ENCODE measurements at regions not wholly inside any gene's neighbourhood (a gene's known extent, or its start where the extent isn't known, plus 50 kb on each side); places are given as distances from the start of the nearest gene placed in this dataset.

- H3K27ac ChIP-seq (ENCODE audit: low read depth, low read length), result no peak overlapping the region
- no peaks in the 10 kb centered on the region for H3K4me1 ChIP-seq (ENCODE audit: insufficient read depth, low read length)
- Mint-ChIP-seq H3K36me3 (no peaks in the 10 kb centered on the region), H3K4me1 (no peaks in the 10 kb centered on the region), H3K27ac (no peak overlapping the region), H3K9me3 (peaks cover 0 to 14% (median 2%) of the 10 kb centered on the region in 5 donors), H3K27me3 (no peaks in the 10 kb centered on the region), H3K4me3 (no peak overlapping the region)
- H3K4me3 ChIP-seq (ENCODE audit: low read length), result no peak overlapping the region
- H3K9me3 ChIP-seq (ENCODE audit: low read length), result no peaks in the 10 kb centered on the region
- no peak for DNase-seq
- no peaks in the 10 kb centered on the region for H3K36me3 ChIP-seq (ENCODE audit: insufficient read depth, low read length)
- ChIA-PET POLR2A (no interaction called here), CTCF (no interaction called here)
- H3K27me3 ChIP-seq (ENCODE audit: insufficient read depth, low read length, poor library complexity, severe bottlenecking), result no peaks in the 10 kb centered on the region
These were observed 581.9 kb upstream of the PITX2 start for GRCh38 chr4:111204797-111205196.

GRCh38 chr4:111208970-111209369, 586.1 kb upstream of the PITX2 start:
- H3K9me3 ChIP-seq (ENCODE audit: low read length), result no peaks in the 10 kb centered on the region
- H3K4me3 ChIP-seq (ENCODE audit: low read length), result no peak overlapping the region
- H3K36me3 ChIP-seq (ENCODE audit: insufficient read depth, low read length), result no peaks in the 10 kb centered on the region
- ChIA-PET CTCF (no interaction called here), POLR2A (no interaction called here)
- H3K27ac ChIP-seq (ENCODE audit: low read depth, low read length), result no peak overlapping the region
- Mint-ChIP-seq H3K36me3 (no peaks in the 10 kb centered on the region), H3K27ac (no peak overlapping the region), H3K4me3 (no peak overlapping the region), H3K27me3 (no peaks in the 10 kb centered on the region), H3K9me3 (peaks cover 0 to 13% (median 3%) of the 10 kb centered on the region in 5 donors), H3K4me1 (no peaks in the 10 kb centered on the region)
- H3K27me3 ChIP-seq (ENCODE audit: insufficient read depth, low read length, poor library complexity, severe bottlenecking), result no peaks in the 10 kb centered on the region
- no peaks in the 10 kb centered on the region for H3K4me1 ChIP-seq (ENCODE audit: insufficient read depth, low read length)
- no peak for DNase-seq

GRCh38 chr4:111209706-111210105, 586.8 kb upstream of the PITX2 start:
- ChIA-PET CTCF (no interaction called here), POLR2A (no interaction called here)
- Mint-ChIP-seq H3K4me1 (no peaks in the 10 kb centered on the region), H3K27ac (no peak overlapping the region), H3K27me3 (no peaks in the 10 kb centered on the region), H3K36me3 (peaks cover 0 to 1% (median 0%) of the 10 kb centered on the region in 3 donors), H3K9me3 (peaks cover 0 to 13% (median 3%) of the 10 kb centered on the region in 5 donors), H3K4me3 (no peak overlapping the region)
- no peak for DNase-seq
- no peaks in the 10 kb centered on the region for H3K9me3 ChIP-seq (ENCODE audit: low read length)
- no peaks in the 10 kb centered on the region for H3K27me3 ChIP-seq (ENCODE audit: insufficient read depth, low read length, poor library complexity, severe bottlenecking)
- H3K4me3 ChIP-seq (ENCODE audit: low read length), result no peak overlapping the region
- H3K4me1 ChIP-seq (ENCODE audit: insufficient read depth, low read length), result no peaks in the 10 kb centered on the region
- H3K36me3 ChIP-seq (ENCODE audit: insufficient read depth, low read length), result no peaks in the 10 kb centered on the region
- no peak overlapping the region for H3K27ac ChIP-seq (ENCODE audit: low read depth, low read length)

- CTCF ChIA-PET, result no interaction called here
- no peak overlapping the region for H3K4me3 ChIP-seq (ENCODE audit: low read length)
- H3K4me1 ChIP-seq (ENCODE audit: insufficient read depth, low read length), result no peaks in the 10 kb centered on the region
- POLR2A ChIA-PET, result no interaction called here
- Mint-ChIP-seq H3K27me3 (no peaks in the 10 kb centered on the region), H3K4me3 (no peak overlapping the region), H3K4me1 (no peaks in the 10 kb centered on the region), H3K36me3 (peaks cover 0 to 1% (median 0%) of the 10 kb centered on the region in 3 donors), H3K27ac (no peak overlapping the region), H3K9me3 (peaks cover 0 to 15% (median 3%) of the 10 kb centered on the region in 5 donors)
- H3K9me3 ChIP-seq (ENCODE audit: low read length), result no peaks in the 10 kb centered on the region
- no peaks in the 10 kb centered on the region for H3K27me3 ChIP-seq (ENCODE audit: insufficient read depth, low read length, poor library complexity, severe bottlenecking)
- H3K36me3 ChIP-seq (ENCODE audit: insufficient read depth, low read length), result no peaks in the 10 kb centered on the region
- no peak for DNase-seq
- H3K27ac ChIP-seq (ENCODE audit: low read depth, low read length), result no peak overlapping the region
These were observed 587.7 kb upstream of the PITX2 start for GRCh38 chr4:111210595-111210994.

GRCh38 chr4:111213531-111213930, 590.7 kb upstream of the PITX2 start:
- no peak for DNase-seq
- H3K27ac Mint-ChIP-seq, result no peak overlapping the region
- Histone ChIP-seq H3K27ac (ENCODE audit: low read depth, low read length) (no peak overlapping the region), H3K4me3 (ENCODE audit: low read length) (no peak overlapping the region), H3K36me3 (ENCODE audit: insufficient read depth, low read length) (no peaks in the 10 kb centered on the region), H3K9me3 (ENCODE audit: low read length) (no peaks in the 10 kb centered on the region), H3K27me3 (ENCODE audit: insufficient read depth, low read length, poor library complexity, severe bottlenecking) (no peaks in the 10 kb centered on the region), H3K4me1 (ENCODE audit: insufficient read depth, low read length) (no peaks in the 10 kb centered on the region)
- peaks cover 2 to 11% (median 3%) of the 10 kb centered on the region in 5 donors for H3K9me3 Mint-ChIP-seq
- H3K27me3 Mint-ChIP-seq, result no peaks in the 10 kb centered on the region
- no peaks in the 10 kb centered on the region for H3K4me1 Mint-ChIP-seq
- H3K4me3 Mint-ChIP-seq, result no peak overlapping the region
- peaks cover 0 to 1% (median 0%) of the 10 kb centered on the region in 3 donors for H3K36me3 Mint-ChIP-seq
- ChIA-PET POLR2A (no interaction called here), CTCF (no interaction called here)

GRCh38 chr4:111214371-111214770, 591.5 kb upstream of the PITX2 start:
- Histone ChIP-seq H3K27me3 (ENCODE audit: insufficient read depth, low read length, poor library complexity, severe bottlenecking) (no peaks in the 10 kb centered on the region), H3K9me3 (ENCODE audit: low read length) (no peaks in the 10 kb centered on the region), H3K27ac (ENCODE audit: low read depth, low read length) (no peak overlapping the region), H3K36me3 (ENCODE audit: insufficient read depth, low read length) (no peaks in the 10 kb centered on the region), H3K4me1 (ENCODE audit: insufficient read depth, low read length) (no peaks in the 10 kb centered on the region), H3K4me3 (ENCODE audit: low read length) (no peak overlapping the region)
- Mint-ChIP-seq H3K9me3 (peaks cover 2 to 11% (median 3%) of the 10 kb centered on the region in 5 donors), H3K27me3 (no peaks in the 10 kb centered on the region), H3K27ac (no peak overlapping the region), H3K36me3 (peaks cover 0 to 1% (median 0%) of the 10 kb centered on the region in 3 donors), H3K4me3 (no peak overlapping the region), H3K4me1 (no peaks in the 10 kb centered on the region)
- ChIA-PET CTCF (no interaction called here), POLR2A (no interaction called here)
- no peak for DNase-seq

DNA sequence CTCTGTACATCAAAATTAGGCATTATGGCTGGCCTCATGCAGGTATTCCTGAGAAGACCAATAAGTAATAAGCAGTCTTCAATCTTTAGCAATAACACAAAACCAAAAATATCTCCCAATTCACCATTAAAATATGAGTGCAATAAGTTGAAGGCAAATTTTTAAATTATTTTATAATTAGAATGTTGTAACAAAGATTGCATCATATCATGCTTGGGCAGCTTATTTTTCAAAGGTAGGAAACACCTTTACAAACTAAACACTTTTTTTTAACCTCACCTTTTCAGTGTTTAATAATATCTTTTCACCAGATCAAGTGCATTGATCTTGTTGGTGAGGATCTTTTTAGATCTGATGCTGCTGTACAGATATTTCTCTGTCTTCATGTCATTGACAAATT, 592.9 kb upstream of the PITX2 start:
- Histone ChIP-seq H3K27ac (ENCODE audit: low read depth, low read length) (no peak overlapping the region), H3K27me3 (ENCODE audit: insufficient read depth, low read length, poor library complexity, severe bottlenecking) (no peaks in the 10 kb centered on the region), H3K4me1 (ENCODE audit: insufficient read depth, low read length) (no peaks in the 10 kb centered on the region), H3K4me3 (ENCODE audit: low read length) (no peak overlapping the region), H3K9me3 (ENCODE audit: low read length) (no peaks in the 10 kb centered on the region), H3K36me3 (ENCODE audit: insufficient read depth, low read length) (no peaks in the 10 kb centered on the region)
- ChIA-PET POLR2A (no interaction called here), CTCF (no interaction called here)
- DNase-seq, result no peak
- H3K4me3 Mint-ChIP-seq, result no peak overlapping the region
- peaks cover 0 to 1% (median 0%) of the 10 kb centered on the region in 3 donors for H3K36me3 Mint-ChIP-seq
- no peaks in the 10 kb centered on the region for H3K4me1 Mint-ChIP-seq
- H3K27me3 Mint-ChIP-seq, result no peaks in the 10 kb centered on the region
- no peak overlapping the region for H3K27ac Mint-ChIP-seq
- H3K9me3 Mint-ChIP-seq, result peaks cover 2 to 13% (median 3%) of the 10 kb centered on the region in 5 donors

GRCh38 chr4:111216791-111217190, 593.9 kb upstream of the PITX2 start:
- ChIA-PET POLR2A (no interaction called here), CTCF (no interaction called here)
- no peaks in the 10 kb centered on the region for H3K4me1 Mint-ChIP-seq
- H3K36me3 Mint-ChIP-seq, result peaks cover 0 to 1% (median 0%) of the 10 kb centered on the region in 3 donors
- no peak overlapping the region for H3K27ac ChIP-seq (ENCODE audit: low read depth, low read length)
- no peaks in the 10 kb centered on the region for H3K27me3 Mint-ChIP-seq
- no peak overlapping the region for H3K4me3 Mint-ChIP-seq
- H3K9me3 ChIP-seq (ENCODE audit: low read length), result no peaks in the 10 kb centered on the region
- no peak overlapping the region for H3K27ac Mint-ChIP-seq
- DNase-seq, result no peak
- no peaks in the 10 kb centered on the region for H3K27me3 ChIP-seq (ENCODE audit: insufficient read depth, low read length, poor library complexity, severe bottlenecking)
- no peaks in the 10 kb centered on the region for H3K4me1 ChIP-seq (ENCODE audit: insufficient read depth, low read length)
- no peak overlapping the region for H3K4me3 ChIP-seq (ENCODE audit: low read length)
- peaks cover 2 to 15% (median 3%) of the 10 kb centered on the region in 5 donors for H3K9me3 Mint-ChIP-seq
- no peaks in the 10 kb centered on the region for H3K36me3 ChIP-seq (ENCODE audit: insufficient read depth, low read length)

- Mint-ChIP-seq H3K4me1 (no peaks in the 10 kb centered on the region), H3K4me3 (no peak overlapping the region), H3K9me3 (peaks cover 0 to 22% (median 3%) of the 10 kb centered on the region in 5 donors), H3K27me3 (no peaks in the 10 kb centered on the region), H3K36me3 (no peaks in the 10 kb centered on the region), H3K27ac (no peak overlapping the region)
- no peaks in the 10 kb centered on the region for H3K27me3 ChIP-seq (ENCODE audit: insufficient read depth, low read length, poor library complexity, severe bottlenecking)
- no peaks in the 10 kb centered on the region for H3K36me3 ChIP-seq (ENCODE audit: insufficient read depth, low read length)
- ChIA-PET POLR2A (no interaction called here), CTCF (no interaction called here)
- H3K4me1 ChIP-seq (ENCODE audit: insufficient read depth, low read length), result no peaks in the 10 kb centered on the region
- no peak for DNase-seq
- H3K9me3 ChIP-seq (ENCODE audit: low read length), result no peaks in the 10 kb centered on the region
- no peak overlapping the region for H3K27ac ChIP-seq (ENCODE audit: low read depth, low read length)
- no peak overlapping the region for H3K4me3 ChIP-seq (ENCODE audit: low read length)
These were observed 598.5 kb upstream of the PITX2 start for GRCh38 chr4:111221371-111221770.
